OCI-LY7 (cell line): ENCODE measurements at regions not wholly inside any gene's neighbourhood (a gene's known extent, or its start where the extent isn't known, plus 50 kb on each side); places are given as distances from the start of the nearest gene placed in this dataset.
"Not testable (repeated sequence)": the region's sequence is repeated elsewhere in the genome, so short reads cannot be mapped to it uniquely, and the experiment has no call there.

ENCODE experiments used
- BruUV-seq: library from RNA; stranded (reverse); fragments of 400-500 nt; replicated peaks from 2 replicates; lab custom pipeline; 2021; lab: Mats Ljungman, UMichigan
- CTCF ChIA-PET: fragments of 300-600 bp; sonication (Branson Sonifier 250); formaldehyde crosslinking; loops from one replicate; lab custom pipeline; 2022; ENCODE audit warnings: antibody characterized with exemption; ENCODE audit not compliant: unreplicated experiment; lab: Charles Lee
- POLR2A ChIA-PET: fragments of 300-600 bp; sonication (Branson Sonifier 250); formaldehyde crosslinking; loops from one replicate; lab custom pipeline; 2022; ENCODE audit warnings: antibody characterized with exemption; lab: Charles Lee
- DNase-seq: peaks from one replicate; pipeline ENCODE4 v3.0.0-alpha.2; 2015; ENCODE audit warnings: low spot score
- H2AFZ ChIP-seq: fragments of 200-600 bp; sonication (generic), shearing (Covaris generic); 2 replicates; pipeline ENCODE4 v1.6.1; 2014; ENCODE audit warnings: mild to moderate bottlenecking, antibody characterized with exemption, low read length, moderate library complexity
- H3K27ac ChIP-seq: fragments of 200-600 bp; sonication (generic); 2 replicates; pipeline ENCODE4 v1.5.1; 2014; ENCODE audit warnings: mixed run types, low read depth, mild to moderate bottlenecking, moderate library complexity, low read length, inconsistent platforms; ENCODE audit not compliant: poor library complexity, severe bottlenecking
- H3K36me3 ChIP-seq: fragments of 200-600 bp; sonication (generic); 2 replicates; pipeline ENCODE4 v1.6.1; 2014; ENCODE audit warnings: mild to moderate bottlenecking, antibody characterized with exemption, low read length, moderate library complexity, mixed read lengths; ENCODE audit not compliant: insufficient read depth
- H3K4me1 ChIP-seq: fragments of 200-600 bp; sonication (generic); 2 replicates; pipeline ENCODE4 v1.5.1; 2014; ENCODE audit warnings: mild to moderate bottlenecking, low read length; ENCODE audit not compliant: insufficient read depth, poor library complexity, severe bottlenecking
- H3K4me2 ChIP-seq: fragments of 200-600 bp; sonication (generic); 2 replicates; pipeline ENCODE4 v1.6.1; 2014; ENCODE audit warnings: mild to moderate bottlenecking, low read length
- H3K4me3 ChIP-seq: fragments of 200-600 bp; sonication (generic); 2 replicates; pipeline ENCODE4 v1.5.1; 2014; ENCODE audit warnings: mild to moderate bottlenecking, low read depth, low read length; ENCODE audit not compliant: poor library complexity, severe bottlenecking
- H3K79me2 ChIP-seq: fragments of 200-600 bp; sonication (generic); 2 replicates; pipeline ENCODE4 v1.6.1; 2016; ENCODE audit warnings: low read depth, mild to moderate bottlenecking, low read length, moderate library complexity, mixed read lengths; ENCODE audit not compliant: insufficient read depth
- H3K9me2 ChIP-seq: fragments of 200-600 bp; sonication (generic); 2 replicates; pipeline ENCODE4 v1.6.1; 2016; ENCODE audit warnings: mild to moderate bottlenecking, low read length, mixed read lengths; ENCODE audit not compliant: insufficient read depth
- H3K9me3 ChIP-seq: fragments of 200-600 bp; sonication (generic); 2 replicates; pipeline ENCODE4 v1.6.1; 2014; ENCODE audit warnings: mild to moderate bottlenecking, mixed run types, low read length, mixed read lengths
- H4K20me1 ChIP-seq: fragments of 200-600 bp; sonication (generic); 2 replicates; pipeline ENCODE4 v1.6.1; 2014; ENCODE audit warnings: mild to moderate bottlenecking, antibody characterized with exemption, low read length, moderate library complexity, mixed read lengths; ENCODE audit not compliant: insufficient read depth
- CTCF ChIP-seq: fragments of 200-600 bp; sonication (generic); conservative IDR thresholded peaks from 2 replicates; pipeline ENCODE4 v1.5.1; 2014; ENCODE audit warnings: mild to moderate bottlenecking, antibody characterized with exemption, low read length, moderate library complexity, mixed read lengths
- EZH2phosphoT487 ChIP-seq: fragments of 200-600 bp; sonication (generic); IDR thresholded peaks from 2 replicates; pipeline ENCODE4 v1.6.1; 2018; ENCODE audit warnings: low read depth, borderline replicate concordance, mild to moderate bottlenecking, mixed run types, antibody characterized with exemption, low read length, moderate library complexity, mixed read lengths
- intact Hi-C: fragments of 100-400 bp; cut with micrococcal nuclease; formaldehyde crosslinking; loops from one replicate; pipeline ENCODE4 v1.10.0; 2022; ENCODE audit not compliant: unreplicated experiment

- Histone ChIP-seq H3K4me3 (no peak overlapping the region), H2AFZ (no peak overlapping the region), H3K9me3 (no peaks in the 10 kb centered on the region), H3K79me2 (no peaks in the 10 kb centered on the region), H4K20me1 (no peaks in the 10 kb centered on the region), H3K9me2 (no peaks in the 10 kb centered on the region), H3K27ac (no peak overlapping the region), H3K36me3 (no peaks in the 10 kb centered on the region), H3K4me1 (no peaks in the 10 kb centered on the region), H3K4me2 (no peak overlapping the region)
- no peak for TF ChIP-seq CTCF
- TF ChIP-seq EZH2phosphoT487: no peak
- POLR2A ChIA-PET: no interaction called here
- CTCF ChIA-PET: no interaction called here
- BruUV-seq: no TSS peak
- intact Hi-C loops: no loop called here
- no peak for DNase-seq
Observed at GRCh38 chr5:68110264-68110663, 105.3 kb upstream of the PIK3R1 start.

GRCh38 chr5:68104217-68104616 is 111.3 kb upstream of the PIK3R1 start:
- not testable (repeated sequence) for H3K4me3 ChIP-seq, BruUV-seq

GRCh38 chr5:68103297-68103696 is 112.3 kb upstream of the PIK3R1 start:
- H3K27ac ChIP-seq, intact Hi-C loops, CTCF ChIA-PET, DNase-seq, H3K4me3 ChIP-seq, H3K4me2 ChIP-seq, H3K4me1 ChIP-seq, H4K20me1 ChIP-seq, H2AFZ ChIP-seq, H3K79me2 ChIP-seq, H3K9me2 ChIP-seq, POLR2A ChIA-PET, H3K9me3 ChIP-seq, H3K36me3 ChIP-seq, BruUV-seq: not testable (repeated sequence)

More at GRCh38 chr5:68104217-68104616, 111.3 kb upstream of the PIK3R1 start:
- H3K36me3 ChIP-seq, POLR2A ChIA-PET, H3K4me1 ChIP-seq, H4K20me1 ChIP-seq, intact Hi-C loops, H3K4me2 ChIP-seq, CTCF ChIA-PET, H3K9me3 ChIP-seq, DNase-seq, H2AFZ ChIP-seq, H3K79me2 ChIP-seq, H3K9me2 ChIP-seq, H3K27ac ChIP-seq: not testable (repeated sequence)

GRCh38 chr5:68099327-68099726 is 116.2 kb upstream of the PIK3R1 start:
- no peak for TF ChIP-seq CTCF
- TF ChIP-seq EZH2phosphoT487: no peak
- H3K4me2 ChIP-seq: no peak overlapping the region
- H3K27ac ChIP-seq: no peak overlapping the region
- no peaks in the 10 kb centered on the region for H3K9me2 ChIP-seq
- H3K4me1 ChIP-seq: no peaks in the 10 kb centered on the region
- intact Hi-C loops: no loop called here
- no peak overlapping the region for H2AFZ ChIP-seq
- DNase-seq: no peak
- POLR2A ChIA-PET: no interaction called here
- no peaks in the 10 kb centered on the region for H3K79me2 ChIP-seq
- H4K20me1 ChIP-seq: no peaks in the 10 kb centered on the region
- CTCF ChIA-PET: no interaction called here
- BruUV-seq: no TSS peak
- no peaks in the 10 kb centered on the region for H3K9me3 ChIP-seq
- no peak overlapping the region for H3K4me3 ChIP-seq
- no peaks in the 10 kb centered on the region for H3K36me3 ChIP-seq
